ENCODE measurements at regions not wholly inside any gene's neighbourhood (a gene's known extent, or its start where the extent isn't known, plus 50 kb on each side); places are given as distances from the start of the nearest gene placed in this dataset.
"Not testable (repeated sequence)": the region's sequence is repeated elsewhere in the genome, so short reads cannot be mapped to it uniquely, and the experiment has no call there.

- not testable (repeated sequence) for DNase-seq (ENCODE audit: low read depth in 2 of 2)
Measured at GRCh38 chr1:149275802-149276201, 172.5 kb upstream of the NBPF9 start.

- not testable (repeated sequence) for DNase-seq (ENCODE audit: low read depth in 2 of 2)
Measured at GRCh38 chr1:149276496-149276895, 173.1 kb upstream of the NBPF9 start.

- not testable (repeated sequence) for DNase-seq (ENCODE audit: low read depth in 2 of 2)
Measured at GRCh38 chr1:149278156-149278555, 174.8 kb upstream of the NBPF9 start.

- DNase-seq (ENCODE audit: low read depth in 2 of 2) = not testable (repeated sequence)
Measured at GRCh38 chr1:149279015-149279414, 175.7 kb upstream of the NBPF9 start.

- not testable (repeated sequence) for DNase-seq (ENCODE audit: low read depth in 2 of 2)
Measured at GRCh38 chr1:149279512-149279911, 176.2 kb upstream of the NBPF9 start.

- not testable (repeated sequence) for DNase-seq (ENCODE audit: low read depth in 2 of 2)
Measured at GRCh38 chr1:149284773-149285172, 181.4 kb upstream of the NBPF9 start.

GRCh38 chr1:149285205-149285604, 181.9 kb upstream of the NBPF9 start:
- DNase-seq (ENCODE audit: low read depth in 2 of 2) = not testable (repeated sequence)

- DNase-seq (ENCODE audit: low read depth in 2 of 2) = not testable (repeated sequence)
Measured at GRCh38 chr1:149285638-149286037, 182.3 kb upstream of the NBPF9 start.

- not testable (repeated sequence) for DNase-seq (ENCODE audit: low read depth in 2 of 2)
Measured at GRCh38 chr1:149288580-149288979, 185.2 kb upstream of the NBPF9 start.

- not testable (repeated sequence) for DNase-seq (ENCODE audit: low read depth in 2 of 2)
Measured at GRCh38 chr1:149300478-149301218, 174.2 kb upstream of the NBPF19 start.

GRCh38 chr1:149301282-149301681, 173.6 kb upstream of the NBPF19 start:
- DNase-seq (ENCODE audit: low read depth in 2 of 2) = not testable (repeated sequence)

GRCh38 chr1:149304796-149305195, 170.0 kb upstream of the NBPF19 start:
- DNase-seq (ENCODE audit: low read depth in 2 of 2) = not testable (repeated sequence)

- not testable (repeated sequence) for DNase-seq (ENCODE audit: low read depth in 2 of 2)
Measured at GRCh38 chr1:149307640-149308039, 167.2 kb upstream of the NBPF19 start.

GRCh38 chr1:149314921-149315320, 159.9 kb upstream of the NBPF19 start:
- DNase-seq (ENCODE audit: low read depth in 2 of 2) = not testable (repeated sequence)

GRCh38 chr1:149320971-149321731, 153.7 kb upstream of the NBPF19 start:
- DNase-seq (ENCODE audit: low read depth in 2 of 2) = not testable (repeated sequence)

GRCh38 chr1:149321732-149322016, 153.2 kb upstream of the NBPF19 start:
- DNase-seq (ENCODE audit: low read depth in 2 of 2) = not testable (repeated sequence)

GRCh38 chr1:149330081-149330335, 144.8 kb upstream of the NBPF19 start:
- DNase-seq (ENCODE audit: low read depth in 2 of 2) = not testable (repeated sequence)

- not testable (repeated sequence) for DNase-seq (ENCODE audit: low read depth in 2 of 2)
Measured at GRCh38 chr1:149336082-149336481, 138.8 kb upstream of the NBPF19 start.

GRCh38 chr1:149338221-149338691, 136.6 kb upstream of the NBPF19 start:
- DNase-seq (ENCODE audit: low read depth in 2 of 2) = not testable (repeated sequence)

- DNase-seq (ENCODE audit: low read depth in 2 of 2) = not testable (repeated sequence)
Measured at GRCh38 chr1:149338698-149339097, 136.1 kb upstream of the NBPF19 start.

GRCh38 chr1:149349448-149349847, 125.4 kb upstream of the NBPF19 start:
- DNase-seq (ENCODE audit: low read depth in 2 of 2) = not testable (repeated sequence)

- not testable (repeated sequence) for DNase-seq (ENCODE audit: low read depth in 2 of 2)
Measured at GRCh38 chr1:149352205-149352604, 122.6 kb upstream of the NBPF19 start.

GRCh38 chr1:149354579-149354978, 120.3 kb upstream of the NBPF19 start:
- DNase-seq (ENCODE audit: low read depth in 2 of 2) = not testable (repeated sequence)
